Activated CD4-positive, alpha-beta T cell treated with anti-CD3 and anti-CD28 coated beads, Interleukin-10, Interleukin-2, amounts not matched to agents 100 ng/mL and 50 ng/mL, durations not matched to agents 16 hours and 8 hours (primary cell): ENCODE measurements at regions not wholly inside any gene's neighbourhood (a gene's known extent, or its start where the extent isn't known, plus 50 kb on each side); places are given as distances from the start of the nearest gene placed in this dataset.
"Not testable (repeated sequence)": the region's sequence is repeated elsewhere in the genome, so short reads cannot be mapped to it uniquely, and the experiment has no call there.

Source experiments
- DNase-seq: peaks from one replicate; pipeline ENCODE4 v3.0.0-alpha.2; 2020

DNA sequence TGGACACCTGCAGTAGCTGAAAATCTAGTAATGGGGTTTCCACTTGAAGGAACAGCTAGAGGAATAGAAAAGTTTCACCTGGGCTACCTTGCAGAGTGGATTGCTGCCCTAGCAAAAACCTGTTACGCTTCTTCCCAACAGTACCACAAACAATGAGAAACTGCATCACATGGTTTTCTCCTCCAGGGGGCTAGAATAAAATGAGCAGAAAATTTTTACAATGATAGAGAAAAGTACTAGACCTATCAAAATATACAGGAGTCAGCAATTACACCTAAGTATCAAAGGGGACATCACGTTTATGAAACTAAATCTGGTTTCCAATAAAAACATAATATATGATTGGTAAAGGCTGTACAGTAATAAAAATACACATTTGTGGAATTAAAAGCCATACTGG lies 423.1 kb upstream of the PITX2 start:
- DNase-seq: no peak

DNA sequence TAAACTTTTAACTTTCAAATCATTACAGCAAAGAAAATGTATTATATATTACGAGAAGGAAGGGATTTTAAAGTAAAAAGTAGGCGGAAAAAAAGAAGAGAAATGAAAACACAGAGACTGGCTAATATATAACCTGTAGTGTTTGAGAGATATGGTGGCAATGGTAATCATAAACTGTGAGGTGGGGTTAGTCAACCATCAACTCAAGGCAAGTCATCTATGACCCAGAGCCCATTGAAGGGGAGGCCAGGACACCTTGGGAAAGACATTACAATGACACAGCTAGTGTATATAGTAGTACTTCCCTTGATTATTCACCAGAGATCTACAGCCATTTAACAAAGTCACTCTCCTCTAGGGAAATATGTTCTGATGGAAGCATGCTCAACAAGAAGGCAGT lies 423.9 kb upstream of the PITX2 start:
- DNase-seq: no peak

DNA sequence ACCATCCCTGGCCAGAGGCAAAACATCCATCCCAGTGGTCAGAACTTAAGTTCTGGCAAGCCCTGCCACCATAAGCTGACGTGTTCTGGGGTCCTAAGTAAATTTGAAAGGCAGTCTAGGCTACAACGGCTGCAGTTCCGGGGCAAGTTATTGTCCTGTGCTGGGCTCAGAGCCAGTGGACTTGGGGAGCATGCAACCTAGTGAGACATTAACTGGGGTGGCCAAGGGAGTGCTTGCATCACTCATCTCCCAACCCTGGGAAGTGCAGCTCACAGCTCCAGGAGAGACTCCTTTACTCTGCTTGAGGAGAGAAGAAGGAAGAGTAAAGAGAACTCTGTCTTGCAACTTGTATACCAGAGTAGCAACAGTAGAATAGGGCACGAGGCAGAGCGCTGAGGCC lies 425.4 kb upstream of the PITX2 start:
- no peak for DNase-seq

GRCh38 chr4:111064342-111064993 lies 441.6 kb upstream of the PITX2 start:
- no peak for DNase-seq

GRCh38 chr4:111066001-111066400 lies 443.1 kb upstream of the PITX2 start:
- no peak for DNase-seq

GRCh38 chr4:111066447-111066846 lies 443.6 kb upstream of the PITX2 start:
- DNase-seq: no peak

- DNase-seq: no peak
These were observed 444.0 kb upstream of the PITX2 start for GRCh38 chr4:111066887-111067286.

DNA sequence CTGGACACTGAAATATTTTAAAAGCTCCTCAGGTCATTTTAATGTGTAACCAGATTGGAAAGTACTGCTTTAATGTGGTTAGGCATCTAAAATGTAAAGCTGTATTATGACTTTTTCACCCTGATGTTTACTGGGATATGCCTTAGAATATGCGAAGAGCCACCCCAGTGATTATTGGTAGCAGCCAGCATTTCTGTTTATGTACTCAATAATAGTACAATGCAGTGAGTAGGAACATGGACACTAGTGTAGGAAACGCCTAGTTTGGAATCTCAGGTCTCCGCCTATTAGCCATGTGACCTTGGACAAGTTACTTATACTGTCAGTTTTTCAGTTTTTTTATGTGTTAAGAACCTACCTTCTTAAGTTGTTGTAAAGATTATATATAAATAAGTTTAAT lies 446.0 kb upstream of the PITX2 start:
- no peak for DNase-seq

DNA sequence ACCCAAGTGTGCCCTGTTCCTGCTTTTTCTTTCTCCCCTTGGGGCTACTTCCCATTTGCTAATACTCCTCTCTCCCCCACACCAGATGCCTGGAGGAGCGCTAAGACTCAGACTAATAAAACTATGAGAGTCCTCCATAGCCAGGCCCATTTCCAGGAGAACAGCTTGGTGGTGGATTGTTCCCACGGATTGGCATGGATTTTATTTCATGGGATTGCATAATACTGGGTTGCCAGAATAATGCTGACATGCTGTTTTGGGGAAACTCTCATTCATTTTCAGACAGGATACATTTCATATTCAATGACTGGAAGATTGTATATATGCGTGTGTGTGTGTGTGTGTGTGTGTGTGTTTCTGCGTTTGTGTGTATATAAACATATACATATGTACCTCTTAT lies 447.5 kb upstream of the PITX2 start:
- DNase-seq: no peak

GRCh38 chr4:111074523-111075114 lies 451.7 kb upstream of the PITX2 start:
- no peak for DNase-seq

GRCh38 chr4:111076299-111076698 lies 453.4 kb upstream of the PITX2 start:
- DNase-seq: not testable (repeated sequence)

GRCh38 chr4:111108153-111108552 lies 485.3 kb upstream of the PITX2 start:
- DNase-seq: no peak

DNA sequence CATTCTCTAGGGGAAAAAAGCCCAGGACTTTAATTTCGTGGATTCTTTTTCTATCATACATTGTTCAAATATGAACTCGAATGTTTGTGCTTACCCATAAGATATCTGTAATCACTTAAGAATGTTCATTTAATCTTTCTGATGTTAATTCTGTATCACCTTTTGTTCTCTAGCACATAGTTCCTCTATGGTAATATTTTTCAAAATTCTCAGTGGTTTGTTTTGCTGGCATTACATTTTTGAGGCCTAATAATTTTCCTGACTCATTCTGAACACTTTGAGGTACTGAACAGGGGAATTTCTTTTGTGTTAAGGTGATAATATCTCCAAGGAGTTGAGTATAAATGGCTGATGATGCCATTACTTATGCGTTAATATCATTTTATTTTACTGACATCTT lies 490.7 kb upstream of the PITX2 start:
- DNase-seq: no peak

DNA sequence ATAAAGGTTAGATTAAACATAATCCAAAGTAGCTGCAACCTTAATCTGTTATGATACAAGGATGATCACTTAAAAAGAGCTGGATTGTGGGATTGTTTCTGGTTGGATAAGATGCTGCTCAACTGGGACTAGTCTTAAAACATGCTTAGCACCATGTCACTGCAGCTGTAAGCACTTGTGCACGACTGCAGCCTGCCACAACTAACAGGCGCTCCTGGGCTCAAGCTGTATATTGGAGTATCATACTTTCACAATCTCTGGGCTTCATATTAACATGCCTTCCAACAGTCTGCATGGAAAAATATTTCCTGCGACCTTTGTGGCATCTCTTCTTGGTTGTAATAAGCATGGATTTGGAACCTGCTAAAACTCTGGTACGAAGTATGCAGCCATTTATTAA lies 493.0 kb upstream of the PITX2 start:
- no peak for DNase-seq

DNA sequence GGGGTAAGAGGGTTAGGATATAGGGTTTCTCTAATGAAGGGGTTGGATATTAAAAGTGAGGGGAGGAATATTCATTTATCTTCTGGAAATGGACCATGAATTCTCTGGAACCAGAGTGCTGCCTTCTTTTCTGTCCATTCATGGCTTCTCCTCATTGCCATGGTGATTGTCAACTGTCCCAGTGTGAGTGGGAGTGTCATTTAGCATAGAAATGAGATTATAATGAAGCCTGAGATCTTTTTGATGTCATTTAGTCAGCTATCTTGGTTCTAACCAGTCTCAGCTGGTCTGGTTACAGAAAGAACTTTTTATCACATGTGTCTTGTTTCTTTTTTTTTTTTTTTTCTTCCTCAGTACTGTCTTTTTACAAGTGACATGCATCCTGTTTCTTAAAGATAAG lies 497.3 kb upstream of the PITX2 start:
- DNase-seq: no peak

DNA sequence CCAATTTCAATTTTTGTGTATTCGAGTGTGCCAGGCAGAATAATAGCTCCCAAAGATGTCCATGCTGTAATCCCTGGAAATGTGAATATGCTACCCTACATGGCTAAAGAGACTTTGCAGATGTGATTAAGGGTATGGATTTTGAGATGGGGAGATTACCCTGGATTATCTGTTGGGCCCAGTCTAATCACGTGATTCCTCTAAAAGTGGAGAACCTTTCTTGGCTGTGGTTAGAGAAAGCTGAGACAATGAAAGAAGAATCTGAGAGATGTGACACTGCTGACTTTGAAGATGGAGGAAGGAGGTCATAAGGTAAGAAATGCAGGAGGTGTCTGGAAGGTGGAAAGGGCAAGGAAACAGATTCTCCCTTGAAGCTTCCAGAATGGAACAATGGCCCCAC lies 503.5 kb upstream of the PITX2 start:
- no peak for DNase-seq

DNA sequence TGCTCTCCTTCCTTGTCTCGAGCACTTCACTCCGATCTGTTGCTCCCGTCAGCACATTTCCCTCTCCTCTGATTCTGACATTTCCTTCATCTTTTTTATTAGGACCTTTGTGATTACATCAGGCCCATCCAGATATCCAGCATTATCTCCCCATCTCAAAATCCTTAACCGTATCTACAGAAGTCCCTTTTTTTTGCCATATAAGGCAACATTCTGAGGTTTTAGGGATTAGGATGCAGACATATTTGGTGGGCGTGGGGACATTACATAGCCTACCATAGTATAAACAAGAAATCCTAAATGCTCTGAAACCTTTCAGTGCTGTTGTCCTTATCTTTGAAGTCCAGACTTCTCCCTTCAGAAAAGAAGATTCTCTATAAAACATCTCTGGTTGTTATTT lies 505.0 kb upstream of the PITX2 start:
- no peak for DNase-seq

GRCh38 chr4:111128327-111128726 lies 505.4 kb upstream of the PITX2 start:
- no peak for DNase-seq

DNA sequence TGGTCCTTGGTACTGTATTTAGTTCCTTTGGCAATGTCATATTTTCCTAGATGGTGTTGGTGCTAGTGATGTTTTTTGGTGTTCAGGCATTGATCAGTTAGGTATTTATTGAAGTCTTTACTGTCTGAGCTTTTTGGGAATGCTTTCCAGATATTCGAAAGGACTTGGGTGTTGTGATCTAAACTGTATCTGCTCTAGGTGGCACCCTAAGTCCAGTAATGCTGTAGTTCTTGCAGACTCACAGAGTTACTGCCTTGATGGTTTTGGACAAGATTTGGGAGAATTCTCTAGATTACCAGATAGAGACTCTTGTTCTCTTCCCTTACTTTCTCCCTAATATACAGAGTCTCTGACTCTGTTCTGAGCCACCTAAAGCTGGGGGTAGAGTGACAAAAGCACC lies 513.6 kb upstream of the PITX2 start:
- no peak for DNase-seq

DNA sequence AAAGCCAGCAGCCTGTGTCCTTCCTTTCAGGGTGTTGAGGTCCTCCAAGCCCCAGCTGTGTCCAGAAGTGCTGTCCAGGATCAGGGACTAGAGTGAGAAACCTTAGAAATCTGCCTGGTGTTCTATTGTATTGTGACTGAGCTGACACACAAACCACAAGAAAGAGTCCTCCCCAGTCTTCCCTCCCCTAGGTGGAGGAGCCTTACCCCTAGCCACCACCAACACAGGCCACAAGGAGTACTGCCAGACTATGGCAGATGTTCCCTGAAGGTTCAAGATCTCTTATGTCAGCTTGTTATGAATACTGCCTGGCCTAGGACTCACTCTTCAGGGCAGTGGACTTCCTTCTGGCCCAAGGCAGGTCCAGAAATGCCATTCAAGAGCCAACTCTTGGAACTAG lies 514.1 kb upstream of the PITX2 start:
- no peak for DNase-seq

GRCh38 chr4:111143510-111143909 lies 520.6 kb upstream of the PITX2 start:
- no peak for DNase-seq

DNA sequence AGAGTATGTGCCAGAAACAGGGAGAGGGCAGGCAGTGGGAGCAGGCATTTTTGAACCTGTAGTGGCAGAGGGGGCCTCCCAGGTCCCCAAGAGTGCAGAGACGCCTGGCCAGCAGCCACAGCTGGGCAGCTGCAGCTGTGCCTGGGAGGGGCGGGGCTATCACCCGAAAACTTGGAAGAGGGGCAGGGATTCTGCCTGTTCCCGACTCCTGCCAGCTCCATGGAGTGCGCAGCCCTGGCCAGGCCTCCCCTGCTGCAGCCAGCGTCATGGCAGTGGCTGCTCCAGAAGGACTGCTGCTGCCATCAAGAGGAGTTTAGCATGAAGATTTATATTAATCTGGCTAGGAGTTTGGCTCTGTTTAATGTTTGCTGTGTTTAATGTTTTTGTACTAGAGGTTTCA lies 532.1 kb upstream of the PITX2 start:
- DNase-seq: no peak

DNA sequence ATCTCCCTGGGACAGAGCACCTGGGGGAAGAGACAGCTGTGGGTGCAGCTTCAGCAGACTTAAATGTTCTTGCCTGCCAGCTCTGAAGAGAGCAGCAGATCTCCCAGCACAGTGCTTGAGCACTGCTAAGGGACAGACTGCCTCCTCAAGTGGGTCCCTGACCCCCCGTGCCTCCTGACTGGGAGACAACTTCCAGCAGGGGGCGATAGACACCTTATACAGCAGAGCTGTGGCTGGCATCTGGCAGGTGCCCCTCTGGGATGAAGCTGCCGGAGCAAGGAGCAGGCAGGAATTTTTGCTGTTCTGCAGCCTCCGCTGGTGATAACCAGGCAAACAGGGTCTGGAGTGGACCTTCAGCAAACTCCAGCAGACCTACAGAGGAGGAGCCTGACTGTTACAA lies 541.7 kb upstream of the PITX2 start:
- DNase-seq: not testable (repeated sequence)

DNA sequence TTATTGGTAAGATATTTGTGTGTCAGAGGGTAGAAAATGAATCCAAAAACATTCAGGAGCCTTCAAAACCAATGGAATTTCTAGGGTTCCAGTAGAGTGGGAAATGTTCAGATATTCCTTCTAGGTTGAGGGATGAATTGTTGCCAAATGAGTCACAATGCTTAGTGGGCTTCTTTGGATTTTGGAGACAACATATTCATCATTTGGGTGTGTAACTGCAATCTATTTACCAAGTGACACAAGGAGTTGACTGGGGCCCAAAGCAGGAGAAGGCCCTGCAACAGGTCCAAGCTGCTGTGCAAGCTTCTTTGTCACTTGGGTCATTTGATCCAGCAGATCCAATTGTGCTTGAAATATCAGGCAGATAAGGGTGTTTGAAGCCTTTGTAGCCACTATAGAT lies 551.5 kb upstream of the PITX2 start:
- DNase-seq: no peak

DNA sequence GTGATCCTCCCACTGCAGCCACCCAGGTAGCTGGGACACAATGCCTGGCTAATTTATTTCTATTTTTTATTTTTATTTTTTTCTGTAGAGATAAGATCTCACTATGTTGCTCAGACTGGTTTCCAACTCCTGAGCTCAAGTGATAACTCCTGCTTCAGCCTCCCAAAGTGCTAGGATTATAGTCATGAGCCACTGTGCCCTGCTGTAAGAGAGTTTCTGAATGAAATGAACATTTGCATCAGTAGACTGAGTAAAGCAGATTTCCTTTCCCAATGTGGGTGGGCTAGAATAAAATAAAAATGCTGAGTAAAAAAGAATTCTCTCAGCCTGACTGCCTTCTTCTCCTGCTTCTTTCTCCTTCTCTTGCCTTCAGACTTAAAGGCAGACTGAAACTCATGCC lies 555.4 kb upstream of the PITX2 start:
- no peak for DNase-seq
